PC-9 (cell line): ENCODE measurements at regions not wholly inside any gene's neighbourhood (a gene's known extent, or its start where the extent isn't known, plus 50 kb on each side); places are given as distances from the start of the nearest gene placed in this dataset.

Experiments used
- BruUV-seq: library from RNA; stranded (reverse); fragments of 400-500 nt; replicated peaks from 2 replicates; lab custom pipeline; 2021; lab: Mats Ljungman, UMichigan
- CTCF ChIA-PET: fragments of 300-600 bp; sonication (Branson Sonifier 250); formaldehyde crosslinking; loops from one replicate; lab custom pipeline; 2022; ENCODE audit warnings: antibody characterized with exemption; lab: Charles Lee
- POLR2A ChIA-PET: fragments of 300-600 bp; sonication (Branson Sonifier 250); formaldehyde crosslinking; loops from one replicate; lab custom pipeline; 2022; ENCODE audit warnings: antibody characterized with exemption; ENCODE audit not compliant: unreplicated experiment; lab: Charles Lee
- DNase-seq, 2 experiments: peaks; one replicate each; pipeline versions ENCODE4 v3.0.0 to v3.0.0-alpha.2; 2015 to 2022; ENCODE audit warnings: mixed read lengths in 1 of 2
- H2AFZ ChIP-seq: fragments of 200-600 bp; sonication (generic); 2 replicates; pipeline ENCODE4 v1.8.1; 2017; ENCODE audit warnings: antibody characterized with exemption
- H3F3A ChIP-seq: fragments of 200-600 bp; sonication (generic); 2 replicates; pipeline ENCODE4 v1.8.1; 2017; ENCODE audit warnings: antibody characterized with exemption, mild to moderate bottlenecking, low read depth; ENCODE audit not compliant: insufficient read depth
- H3K27ac ChIP-seq: fragments of 200-600 bp; sonication (generic); 2 replicates; pipeline ENCODE4 v1.6.1; 2016; ENCODE audit warnings: mixed run types
- H3K27me3 ChIP-seq: fragments of 200-600 bp; sonication (generic); 2 replicates; pipeline ENCODE4 v1.6.1; 2016; ENCODE audit warnings: low read depth, mixed run types; ENCODE audit not compliant: insufficient read depth
- H3K36me3 ChIP-seq: fragments of 200-600 bp; sonication (generic); 2 replicates; pipeline ENCODE4 v1.6.1; 2016; ENCODE audit warnings: low read depth, mixed run types
- H3K4me1 ChIP-seq: fragments of 200-600 bp; sonication (generic); replicated peaks from 2 replicates; pipeline ENCODE4 v1.6.1; 2016; ENCODE audit warnings: mixed run types; ENCODE audit not compliant: insufficient read depth
- H3K4me2 ChIP-seq: fragments of 200-600 bp; sonication (generic); 2 replicates; pipeline ENCODE4 v1.6.1; 2017; ENCODE audit warnings: mixed run types
- H3K4me3 ChIP-seq: fragments of 200-600 bp; sonication (generic); 2 replicates; pipeline ENCODE4 v1.6.1; 2016; ENCODE audit warnings: mixed run types
- H3K79me2 ChIP-seq: fragments of 200-600 bp; sonication (generic); 2 replicates; pipeline ENCODE4 v1.6.1; 2017; ENCODE audit warnings: low read depth, mixed run types
- H3K9me2 ChIP-seq: fragments of 200-600 bp; sonication (generic); 2 replicates; pipeline ENCODE4 v1.8.1; 2017; ENCODE audit warnings: mild to moderate bottlenecking; ENCODE audit not compliant: insufficient read depth
- H3K9me3 ChIP-seq: fragments of 200-600 bp; sonication (generic); 2 replicates; pipeline ENCODE4 v1.8.1; 2016; ENCODE audit warnings: low read depth; ENCODE audit not compliant: insufficient read depth
- H4K20me1 ChIP-seq: fragments of 200-600 bp; sonication (generic); 2 replicates; pipeline ENCODE4 v1.8.1; 2017; ENCODE audit not compliant: insufficient read depth
- CTCF ChIP-seq: fragments of 200-600 bp; sonication (generic); conservative IDR thresholded peaks from 2 replicates; pipeline ENCODE4 v1.6.1; 2017; ENCODE audit warnings: mixed run types, antibody characterized with exemption, mild to moderate bottlenecking, moderate library complexity
- EZH2 ChIP-seq: fragments of 200-600 bp; sonication (generic); IDR thresholded peaks from 2 replicates; pipeline ENCODE4 v1.8.0; 2017; ENCODE audit warnings: antibody characterized with exemption, low read depth
- intact Hi-C: fragments of 100-400 bp; cut with micrococcal nuclease; formaldehyde crosslinking; loops from one replicate; pipeline ENCODE4 v1.10.0; 2022; ENCODE audit not compliant: unreplicated experiment

- Histone ChIP-seq H4K20me1 (no peaks in the 10 kb centered on the region), H3K4me3 (no peak overlapping the region), H2AFZ (no peak overlapping the region), H3K4me1 (no peaks in the 10 kb centered on the region), H3K9me2 (no peaks in the 10 kb centered on the region), H3F3A (no peaks in the 10 kb centered on the region), H3K27me3 (peaks cover 44% of the 10 kb centered on the region), H3K36me3 (no peaks in the 10 kb centered on the region), H3K9me3 (no peaks in the 10 kb centered on the region), H3K27ac (no peak overlapping the region), H3K4me2 (no peak overlapping the region), H3K79me2 (no peaks in the 10 kb centered on the region)
- POLR2A ChIA-PET, result no interaction called here
- no peak for DNase-seq
- no peak for TF ChIP-seq EZH2
- no peak for TF ChIP-seq CTCF
- intact Hi-C loops, result no loop called here
- no TSS peak for BruUV-seq
- CTCF ChIA-PET, result no interaction called here
Measured at GRCh38 chr11:116173506-116173905, 599.3 kb downstream of the BUD13 start.

GRCh38 chr11:116172851-116173250, 599.9 kb downstream of the BUD13 start:
- no peak for TF ChIP-seq EZH2
- TF ChIP-seq CTCF, result no peak
- H3K27me3 ChIP-seq, result peaks cover 44% of the 10 kb centered on the region
- no peaks in the 10 kb centered on the region for H4K20me1 ChIP-seq
- no peaks in the 10 kb centered on the region for H3K9me2 ChIP-seq
- H3K4me3 ChIP-seq, result no peak overlapping the region
- H3K79me2 ChIP-seq, result no peaks in the 10 kb centered on the region
- DNase-seq, result peak in 1 of 2 experiments; percentile 6
- no peaks in the 10 kb centered on the region for H3K36me3 ChIP-seq
- ChIA-PET POLR2A (no interaction called here), CTCF (no interaction called here)
- H2AFZ ChIP-seq, result no peak overlapping the region
- no peaks in the 10 kb centered on the region for H3F3A ChIP-seq
- H3K9me3 ChIP-seq, result no peaks in the 10 kb centered on the region
- H3K27ac ChIP-seq, result no peak overlapping the region
- no peak overlapping the region for H3K4me2 ChIP-seq
- H3K4me1 ChIP-seq, result no peaks in the 10 kb centered on the region
- no TSS peak for BruUV-seq
- intact Hi-C loops, result no loop called here

- Histone ChIP-seq H3K4me2 (no peak overlapping the region), H3K4me3 (no peak overlapping the region), H3K9me3 (no peaks in the 10 kb centered on the region), H2AFZ (no peak overlapping the region), H3K9me2 (no peaks in the 10 kb centered on the region), H3K27ac (no peak overlapping the region), H4K20me1 (no peaks in the 10 kb centered on the region), H3K36me3 (no peaks in the 10 kb centered on the region), H3K4me1 (no peaks in the 10 kb centered on the region), H3K27me3 (peaks cover 44% of the 10 kb centered on the region), H3F3A (no peaks in the 10 kb centered on the region), H3K79me2 (no peaks in the 10 kb centered on the region)
- POLR2A ChIA-PET, result no interaction called here
- TF ChIP-seq CTCF (no peak), EZH2 (no peak)
- DNase-seq, result no peak
- CTCF ChIA-PET, result no interaction called here
- intact Hi-C loops, result no loop called here
- no TSS peak for BruUV-seq
Measured at GRCh38 chr11:116172156-116172555, 600.6 kb downstream of the BUD13 start.
